Islet precursor cell (in vitro differentiated cells): ENCODE measurements at regions not wholly inside any gene's neighbourhood (a gene's known extent, or its start where the extent isn't known, plus 50 kb on each side); places are given as distances from the start of the nearest gene placed in this dataset.

Experiments used
- DNase-seq: peaks from one replicate; pipeline ENCODE4 v3.0.0-alpha.2; 2018

DNA sequence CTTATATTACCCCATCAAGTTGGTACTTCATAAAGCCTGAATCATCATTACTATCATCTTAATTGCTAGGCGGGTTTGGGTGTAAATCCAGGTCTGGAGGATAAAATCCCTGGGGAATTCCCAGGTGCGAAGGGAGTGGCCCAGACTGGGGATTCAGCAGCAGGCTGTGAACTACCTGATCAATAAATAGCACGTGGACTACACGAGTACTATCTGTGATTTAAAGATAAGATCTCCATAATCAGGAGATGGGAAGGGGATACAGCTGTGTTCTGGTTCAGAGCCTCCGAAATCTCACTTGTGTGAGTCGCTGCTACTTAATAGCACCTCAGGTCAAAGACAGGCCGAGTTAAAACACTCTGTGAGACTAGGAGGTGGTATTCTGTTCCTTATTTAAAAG, 512.6 kb upstream of the ZFHX3 start:
- DNase-seq, result no peak

DNA sequence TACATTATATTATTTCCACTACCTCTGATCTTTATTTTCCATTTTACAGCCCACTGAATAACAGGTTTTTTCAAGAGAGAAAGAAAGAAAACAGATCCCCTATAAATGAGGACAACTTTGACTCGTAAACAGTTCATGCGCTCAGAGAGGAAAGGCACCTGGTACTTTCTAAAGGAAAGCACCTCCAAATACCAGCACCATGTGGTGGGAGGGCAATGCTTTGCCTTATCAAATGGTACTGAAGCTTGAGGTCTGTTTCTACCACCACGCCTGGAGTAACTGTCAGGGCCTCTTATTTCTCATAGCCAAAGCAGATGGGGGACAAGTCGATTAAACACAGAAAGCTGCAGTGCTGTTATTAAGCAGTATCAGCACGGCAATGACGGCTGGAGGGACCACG, 510.3 kb upstream of the ZFHX3 start:
- no peak for DNase-seq

GRCh38 chr16:73553941-73554660, 506.2 kb upstream of the ZFHX3 start:
- no peak for DNase-seq

DNA sequence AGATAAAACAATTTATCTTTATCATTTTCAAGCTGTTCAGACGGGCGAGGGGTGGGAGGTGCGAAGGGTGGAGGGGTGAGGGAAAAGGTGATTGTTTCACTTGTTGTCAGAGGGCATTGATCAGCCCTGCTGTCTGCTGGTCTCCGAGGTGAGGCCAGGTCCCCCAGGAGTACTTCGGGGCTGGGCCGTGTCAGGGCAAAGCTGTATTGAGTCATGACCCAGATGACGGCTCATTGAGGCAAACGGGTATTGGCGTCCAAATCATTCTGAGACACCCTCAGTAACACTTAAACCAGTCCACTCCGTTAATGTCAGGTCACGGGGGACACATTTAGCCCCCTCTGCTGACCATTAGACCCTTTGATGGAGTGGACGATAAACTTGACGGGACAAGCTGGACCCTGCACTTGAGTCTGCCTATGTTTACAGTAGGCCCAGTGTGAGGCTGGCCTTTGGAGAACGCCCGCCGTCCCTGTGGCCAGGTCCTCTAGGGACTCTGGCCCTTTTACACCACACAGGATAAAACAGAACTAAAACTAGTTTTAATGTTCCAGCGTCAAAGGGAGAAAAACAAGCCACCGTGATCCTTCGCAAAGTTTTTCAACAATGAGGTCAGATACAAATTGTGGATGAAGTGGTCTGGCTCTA, 502.2 kb upstream of the ZFHX3 start:
- peak; percentile 35 for DNase-seq

GRCh38 chr16:73547552-73548403, 499.9 kb upstream of the ZFHX3 start:
- peak; percentile 51 for DNase-seq

DNA sequence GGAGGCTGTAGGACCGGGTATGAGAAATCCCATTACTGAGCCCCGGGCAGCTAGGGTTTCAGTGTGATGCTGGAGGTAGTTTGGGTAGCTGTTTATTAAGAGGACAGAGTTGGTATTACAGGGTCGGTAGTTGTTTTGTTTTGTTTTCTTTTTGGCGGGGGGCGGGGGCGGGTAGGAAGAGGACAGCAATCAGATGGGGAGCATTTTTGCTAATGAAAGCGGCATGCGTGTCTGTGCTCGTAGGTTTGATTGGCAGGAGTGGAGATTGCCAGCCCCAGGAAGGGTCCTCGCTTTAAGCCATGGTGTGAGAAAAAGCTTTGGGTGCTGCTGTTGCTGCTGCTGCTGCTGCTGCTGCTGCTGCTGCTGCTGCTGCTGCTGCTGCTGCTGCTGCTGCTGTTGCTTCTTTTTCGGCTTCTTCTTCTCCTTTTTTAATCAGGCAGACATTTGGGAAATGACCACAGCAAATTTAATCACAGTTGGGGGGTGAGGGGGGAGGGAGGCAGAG, 498.5 kb upstream of the ZFHX3 start:
- DNase-seq, result peak; percentile 51

DNA sequence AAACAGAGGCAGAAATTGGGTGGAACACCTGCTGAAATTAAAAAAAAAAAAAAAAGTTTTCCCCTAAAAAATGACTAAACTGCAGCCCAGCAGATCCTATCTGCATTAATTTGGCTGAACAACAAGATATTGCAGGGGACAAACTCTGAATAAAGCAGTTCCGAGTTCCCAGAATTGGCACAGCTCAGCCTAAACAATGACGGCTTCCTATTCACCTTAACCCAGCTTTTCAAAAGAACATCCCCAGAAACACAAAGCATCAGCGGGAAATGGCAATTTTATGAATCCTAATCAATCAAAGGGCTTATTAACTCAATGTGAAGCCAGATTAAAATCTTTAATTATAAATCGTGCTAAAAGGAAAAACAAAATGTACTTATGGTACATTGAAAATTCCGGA, 497.8 kb upstream of the ZFHX3 start:
- no peak for DNase-seq

DNA sequence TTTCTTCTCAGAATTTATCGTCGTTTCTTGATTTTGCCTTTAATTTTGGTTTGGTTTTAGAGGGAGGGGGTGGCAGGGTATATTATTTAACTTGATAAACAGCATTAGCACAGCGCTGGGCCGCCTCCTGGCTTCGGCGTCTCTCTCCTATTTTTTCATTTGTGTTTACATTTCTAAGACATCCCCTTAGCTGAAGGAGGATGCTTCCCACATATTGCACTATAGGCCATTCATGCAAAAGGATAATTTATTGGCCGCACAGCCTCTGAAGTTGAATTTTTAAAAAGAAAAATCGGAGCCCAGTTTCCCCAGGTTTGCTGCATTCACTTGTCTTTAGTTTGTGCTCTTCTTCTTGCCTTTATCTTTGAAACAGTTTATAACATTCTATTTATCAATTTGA, 497.4 kb upstream of the ZFHX3 start:
- DNase-seq, result no peak

GRCh38 chr16:73544826-73545225, 496.9 kb upstream of the ZFHX3 start:
- DNase-seq, result no peak

DNA sequence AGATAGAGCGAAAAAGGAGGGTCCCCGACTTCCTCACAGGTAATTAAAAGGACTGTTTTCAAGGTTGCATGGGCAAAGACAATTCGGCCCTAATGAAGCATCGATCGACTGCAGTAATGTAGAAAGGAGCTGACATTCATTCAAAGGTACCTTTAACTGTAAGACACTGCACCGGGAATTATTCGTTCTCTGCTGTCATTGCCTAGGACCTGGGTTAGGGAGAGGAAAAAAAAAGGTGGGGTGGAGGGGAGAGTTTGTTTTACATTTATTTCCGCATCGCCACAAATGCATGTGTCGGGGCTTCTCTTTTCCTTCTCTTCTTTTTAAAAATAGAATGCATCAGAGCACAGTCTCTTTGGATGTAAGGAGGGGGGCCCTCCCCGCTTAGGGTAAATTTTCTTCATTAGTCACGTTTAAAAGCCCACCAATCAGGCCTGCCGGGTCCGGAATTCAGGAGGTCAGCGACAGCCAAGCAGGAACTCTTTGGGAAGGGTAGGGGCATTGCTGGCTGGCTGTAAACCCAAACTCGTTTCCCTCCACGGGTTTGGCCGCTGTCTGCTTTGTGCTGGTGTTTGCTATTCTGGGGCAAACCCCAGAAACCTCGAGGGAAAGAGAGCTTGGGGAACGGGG, 496.2 kb upstream of the ZFHX3 start:
- peak; percentile 29 for DNase-seq

DNA sequence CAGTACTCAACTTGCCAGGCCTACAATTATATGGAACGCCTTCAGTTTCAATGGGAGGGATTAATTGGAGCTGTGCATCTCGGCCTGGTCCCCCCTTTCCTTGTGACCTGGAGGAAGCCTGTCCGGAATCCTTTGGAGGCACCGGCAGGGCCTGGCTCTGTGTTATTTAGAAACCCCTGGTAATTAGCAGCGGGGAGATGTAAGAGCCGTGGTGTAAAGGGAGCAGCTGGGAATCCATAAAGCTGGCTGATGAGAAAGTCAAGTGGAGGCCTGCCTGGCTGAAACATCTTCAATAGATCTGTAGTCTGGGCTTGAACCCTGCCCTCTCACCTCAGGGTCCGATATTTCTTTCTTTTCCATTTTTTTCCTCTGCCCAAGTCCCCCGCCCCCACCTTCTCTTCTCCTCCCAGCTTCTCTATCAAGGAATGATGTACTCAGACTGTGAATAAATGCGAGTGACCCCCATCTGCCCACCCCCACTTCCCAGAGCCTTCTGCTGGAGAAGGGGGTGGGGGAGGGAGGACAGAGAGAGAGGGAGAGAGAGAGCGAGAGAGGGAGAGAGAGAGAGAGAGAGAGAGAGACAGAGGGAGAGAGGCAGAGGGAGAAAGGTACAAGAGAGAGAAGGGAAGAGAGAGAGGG, 495.5 kb upstream of the ZFHX3 start:
- DNase-seq, result peak; percentile 38

DNA sequence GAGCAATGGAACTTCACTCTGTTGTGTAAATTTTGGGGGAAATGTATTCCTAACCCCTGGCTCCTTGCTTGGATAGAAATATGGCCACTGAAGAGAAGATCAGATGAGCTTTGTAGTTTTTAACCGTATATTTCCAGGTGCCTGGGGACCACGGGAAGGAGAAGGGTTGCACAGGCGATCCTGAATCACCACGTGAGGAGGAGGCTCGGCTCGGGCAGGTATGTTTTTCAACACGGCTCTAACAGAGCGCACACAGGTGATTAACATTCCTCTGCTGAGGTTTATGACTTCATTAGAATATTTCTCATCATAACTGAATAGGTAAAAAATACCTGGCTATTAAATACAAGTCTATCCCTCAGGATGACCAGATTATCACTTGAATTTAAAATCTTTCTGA, 495.0 kb upstream of the ZFHX3 start:
- DNase-seq, result peak; percentile 19

GRCh38 chr16:73537921-73538320, 490.0 kb upstream of the ZFHX3 start:
- no peak for DNase-seq

- DNase-seq, result no peak
These were observed 489.0 kb upstream of the ZFHX3 start for GRCh38 chr16:73536931-73537330.

- no peak for DNase-seq
These were observed 483.1 kb upstream of the ZFHX3 start for GRCh38 chr16:73531021-73531420.

GRCh38 chr16:73530529-73530928, 482.6 kb upstream of the ZFHX3 start:
- DNase-seq, result no peak

GRCh38 chr16:73529303-73530012, 481.5 kb upstream of the ZFHX3 start:
- DNase-seq, result no peak

- no peak for DNase-seq
These were observed 479.3 kb upstream of the ZFHX3 start for GRCh38 chr16:73527187-73527586.

- DNase-seq, result no peak
These were observed 478.3 kb upstream of the ZFHX3 start for GRCh38 chr16:73526011-73526804.

DNA sequence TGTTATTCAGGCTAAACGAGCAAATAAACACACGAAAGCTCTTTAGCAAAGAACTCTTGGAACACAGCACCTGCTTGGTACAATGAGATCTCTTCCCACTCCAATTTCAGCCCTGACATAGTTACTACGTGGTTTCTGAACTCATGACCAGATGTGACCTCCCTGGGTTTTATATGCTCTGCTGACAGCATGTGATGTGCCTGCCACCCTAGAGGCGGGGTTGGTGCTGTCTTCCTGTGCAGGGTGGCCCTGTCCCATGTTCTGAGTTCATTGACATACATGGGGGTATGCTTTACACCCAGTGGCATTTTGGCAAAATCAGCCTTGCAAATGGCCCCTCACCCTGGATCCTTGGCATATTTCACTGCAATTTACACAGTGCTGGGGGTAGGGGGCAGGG, 475.3 kb upstream of the ZFHX3 start:
- DNase-seq, result no peak

DNA sequence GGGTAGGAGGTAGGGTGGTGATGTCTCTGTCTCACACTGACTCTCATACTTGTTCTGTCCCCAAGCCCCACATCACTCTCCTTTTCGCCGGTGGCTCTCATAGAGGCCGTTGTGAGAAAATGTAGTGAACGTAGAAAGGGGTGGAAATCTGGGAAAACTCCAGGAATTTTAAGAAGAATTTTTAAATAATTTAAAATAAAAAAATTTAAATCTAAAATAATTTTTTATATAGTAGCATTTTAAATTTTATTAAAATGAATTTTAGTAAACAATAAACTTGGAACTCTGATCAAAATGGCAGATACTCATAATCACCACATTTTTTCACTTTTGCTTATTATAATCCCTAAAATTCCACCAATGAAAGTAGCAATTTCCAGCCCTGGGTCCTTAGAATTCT, 473.6 kb upstream of the ZFHX3 start:
- DNase-seq, result no peak
